ENCODE measurements at regions not wholly inside any gene's neighbourhood (a gene's known extent, or its start where the extent isn't known, plus 50 kb on each side); places are given as distances from the start of the nearest gene placed in this dataset.

DNA sequence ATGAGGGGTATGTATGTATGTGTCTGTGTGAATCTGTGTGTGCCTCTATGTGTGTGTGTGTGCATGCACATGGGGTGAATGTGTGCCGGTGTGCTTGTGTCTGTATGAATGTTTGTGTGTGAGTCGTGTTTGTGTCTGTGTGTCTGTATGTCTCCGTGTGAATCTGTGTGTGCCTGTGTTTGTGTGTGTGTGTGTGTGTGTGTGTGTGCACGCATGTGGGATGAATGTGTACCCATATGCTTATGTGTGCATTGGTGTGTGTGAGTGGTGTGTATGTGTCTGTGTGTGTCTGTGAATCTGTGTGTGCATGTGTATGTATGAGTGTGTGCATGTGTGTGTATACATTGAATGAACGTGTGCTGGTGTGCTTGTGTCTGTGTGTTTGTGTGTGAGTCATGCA, 88.9 kb downstream of the MATN1 start:
- TF ChIP-seq, protein P1, sequence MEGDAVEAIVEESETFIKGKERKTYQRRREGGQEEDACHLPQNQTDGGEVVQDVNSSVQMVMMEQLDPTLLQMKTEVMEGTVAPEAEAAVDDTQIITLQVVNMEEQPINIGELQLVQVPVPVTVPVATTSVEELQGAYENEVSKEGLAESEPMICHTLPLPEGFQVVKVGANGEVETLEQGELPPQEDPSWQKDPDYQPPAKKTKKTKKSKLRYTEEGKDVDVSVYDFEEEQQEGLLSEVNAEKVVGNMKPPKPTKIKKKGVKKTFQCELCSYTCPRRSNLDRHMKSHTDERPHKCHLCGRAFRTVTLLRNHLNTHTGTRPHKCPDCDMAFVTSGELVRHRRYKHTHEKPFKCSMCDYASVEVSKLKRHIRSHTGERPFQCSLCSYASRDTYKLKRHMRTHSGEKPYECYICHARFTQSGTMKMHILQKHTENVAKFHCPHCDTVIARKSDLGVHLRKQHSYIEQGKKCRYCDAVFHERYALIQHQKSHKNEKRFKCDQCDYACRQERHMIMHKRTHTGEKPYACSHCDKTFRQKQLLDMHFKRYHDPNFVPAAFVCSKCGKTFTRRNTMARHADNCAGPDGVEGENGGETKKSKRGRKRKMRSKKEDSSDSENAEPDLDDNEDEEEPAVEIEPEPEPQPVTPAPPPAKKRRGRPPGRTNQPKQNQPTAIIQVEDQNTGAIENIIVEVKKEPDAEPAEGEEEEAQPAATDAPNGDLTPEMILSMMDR (optimal IDR thresholded peaks at IDR 0.05 in 1 of 3, IDR thresholded peaks at IDR 0.05 in 1 of 3, conservative IDR thresholded peaks at IDR 0.05 in 1 of 3; ENCODE audit: extremely low read depth in 1 of 3, insufficient read depth in 2 of 3, low read length in 3 of 3) = no peak
- no peak for TF ChIP-seq EZH2 (IDR thresholded peaks at IDR 0.05; ENCODE audit: low read length)

Data from keratinocyte (primary cell).